OCI-LY3 (cell line): ENCODE measurements at regions not wholly inside any gene's neighbourhood (a gene's known extent, or its start where the extent isn't known, plus 50 kb on each side); places are given as distances from the start of the nearest gene placed in this dataset.

ENCODE experiments used
- H2AFZ ChIP-seq: fragments of 200-600, 300-600 bp; shearing (Covaris generic); 2 replicates; pipeline ENCODE4 v1.6.0; 2014; ENCODE audit warnings: antibody characterized with exemption, low read depth, low read length
- H3K27ac ChIP-seq: fragments of 200-600, 300-600 bp; sonication (generic); 2 replicates; pipeline ENCODE4 v1.5.1; 2014; ENCODE audit warnings: mild to moderate bottlenecking, low read length, moderate library complexity, mixed read lengths
- H3K27me3 ChIP-seq: fragments of 200-600, 300-600 bp; sonication (generic); 2 replicates; pipeline ENCODE4 v1.6.1; 2014; ENCODE audit warnings: low read depth, low read length, mixed read lengths
- H3K36me3 ChIP-seq: fragments of 200-600, 300-600 bp; sonication (generic); replicated peaks from 2 replicates; pipeline ENCODE3; 2014; ENCODE audit warnings: low read depth, low read length, mixed read lengths
- H3K4me1 ChIP-seq: fragments of 300-600, 200-600 bp; sonication (generic); 2 replicates; pipeline ENCODE4 v1.6.1; 2014; ENCODE audit warnings: low read length, mixed read lengths
- H3K4me2 ChIP-seq: fragments of 200-600, 300-600 bp; sonication (generic); 2 replicates; pipeline ENCODE4 v1.6.1; 2014; ENCODE audit warnings: low read length, mixed read lengths
- H3K4me3 ChIP-seq: fragments of 300-600, 200-600 bp; sonication (generic); 2 replicates; pipeline ENCODE4 v1.5.1; 2014; ENCODE audit warnings: antibody characterized with exemption, mild to moderate bottlenecking, low read length, moderate library complexity
- H3K79me2 ChIP-seq: fragments of 300-600, 200-600 bp; shearing (Covaris generic); 2 replicates; pipeline ENCODE4 v1.6.1; 2014; ENCODE audit warnings: mild to moderate bottlenecking, low read length, mixed read lengths
- H3K9ac ChIP-seq: fragments of 300-600, 200-600 bp; shearing (Covaris generic); 2 replicates; pipeline ENCODE4 v1.6.0; 2014; ENCODE audit warnings: mild to moderate bottlenecking, low read length, moderate library complexity
- H3K9me3 ChIP-seq: fragments of 200-600, 300-600 bp; shearing (Covaris generic); 2 replicates; pipeline ENCODE4 v1.6.1; 2014; ENCODE audit warnings: low read length, mixed read lengths; ENCODE audit not compliant: insufficient read depth
- H4K20me1 ChIP-seq: fragments of 200-600, 300-600 bp; sonication (generic); 2 replicates; pipeline ENCODE4 v1.6.1; 2016; ENCODE audit warnings: low read length, mixed read lengths; ENCODE audit not compliant: insufficient read depth
- EZH2phosphoT487 ChIP-seq: fragments of 200-600 bp; shearing (Covaris generic); IDR thresholded peaks from 2 replicates; pipeline ENCODE4 v1.6.1; 2018; ENCODE audit warnings: antibody characterized with exemption, mixed run types, low read depth
- TF ChIP-seq, protein P1 (sequence below): fragments of 200-600, 300-600 bp; sonication (generic); IDR thresholded peaks from 2 replicates; pipeline ENCODE4 v1.5.1; 2014; ENCODE audit warnings: antibody characterized with exemption, low read length, low read depth

DNA sequence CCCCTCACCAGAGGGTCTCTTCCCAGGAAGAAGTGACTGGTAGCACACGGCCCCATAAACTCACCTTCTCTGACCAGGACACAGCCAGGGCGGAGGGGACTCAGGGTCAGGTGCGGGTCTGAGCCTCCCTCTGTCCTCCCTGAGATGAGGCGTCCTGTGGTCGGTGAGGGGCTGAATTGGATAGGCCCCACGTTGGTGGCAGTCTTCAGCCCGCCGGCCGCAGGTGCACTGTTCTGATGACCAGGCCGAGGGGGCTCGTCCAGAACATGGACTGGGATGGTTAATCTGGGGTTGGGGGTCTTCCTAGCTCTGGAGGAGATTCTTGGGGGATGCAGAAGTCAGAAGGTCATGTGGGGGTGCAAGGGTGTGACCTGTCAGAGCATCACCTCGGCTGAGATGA lies 102.2 kb upstream of the PPP1R26 start:
- no peaks in the 10 kb centered on the region for H3K36me3 ChIP-seq
- TF ChIP-seq, protein P1, sequence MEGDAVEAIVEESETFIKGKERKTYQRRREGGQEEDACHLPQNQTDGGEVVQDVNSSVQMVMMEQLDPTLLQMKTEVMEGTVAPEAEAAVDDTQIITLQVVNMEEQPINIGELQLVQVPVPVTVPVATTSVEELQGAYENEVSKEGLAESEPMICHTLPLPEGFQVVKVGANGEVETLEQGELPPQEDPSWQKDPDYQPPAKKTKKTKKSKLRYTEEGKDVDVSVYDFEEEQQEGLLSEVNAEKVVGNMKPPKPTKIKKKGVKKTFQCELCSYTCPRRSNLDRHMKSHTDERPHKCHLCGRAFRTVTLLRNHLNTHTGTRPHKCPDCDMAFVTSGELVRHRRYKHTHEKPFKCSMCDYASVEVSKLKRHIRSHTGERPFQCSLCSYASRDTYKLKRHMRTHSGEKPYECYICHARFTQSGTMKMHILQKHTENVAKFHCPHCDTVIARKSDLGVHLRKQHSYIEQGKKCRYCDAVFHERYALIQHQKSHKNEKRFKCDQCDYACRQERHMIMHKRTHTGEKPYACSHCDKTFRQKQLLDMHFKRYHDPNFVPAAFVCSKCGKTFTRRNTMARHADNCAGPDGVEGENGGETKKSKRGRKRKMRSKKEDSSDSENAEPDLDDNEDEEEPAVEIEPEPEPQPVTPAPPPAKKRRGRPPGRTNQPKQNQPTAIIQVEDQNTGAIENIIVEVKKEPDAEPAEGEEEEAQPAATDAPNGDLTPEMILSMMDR: no peak
- no peak for TF ChIP-seq EZH2phosphoT487
- no peak overlapping the region for H3K4me2 ChIP-seq
- no peak overlapping the region for H3K4me3 ChIP-seq
- no peak overlapping the region for H3K27ac ChIP-seq
- H3K27me3 ChIP-seq: no peaks in the 10 kb centered on the region
- H4K20me1 ChIP-seq: no peaks in the 10 kb centered on the region
- no peaks in the 10 kb centered on the region for H3K4me1 ChIP-seq
- no peaks in the 10 kb centered on the region for H3K9me3 ChIP-seq
- no peaks in the 10 kb centered on the region for H3K79me2 ChIP-seq
- no peak overlapping the region for H3K9ac ChIP-seq
- no peak overlapping the region for H2AFZ ChIP-seq

DNA sequence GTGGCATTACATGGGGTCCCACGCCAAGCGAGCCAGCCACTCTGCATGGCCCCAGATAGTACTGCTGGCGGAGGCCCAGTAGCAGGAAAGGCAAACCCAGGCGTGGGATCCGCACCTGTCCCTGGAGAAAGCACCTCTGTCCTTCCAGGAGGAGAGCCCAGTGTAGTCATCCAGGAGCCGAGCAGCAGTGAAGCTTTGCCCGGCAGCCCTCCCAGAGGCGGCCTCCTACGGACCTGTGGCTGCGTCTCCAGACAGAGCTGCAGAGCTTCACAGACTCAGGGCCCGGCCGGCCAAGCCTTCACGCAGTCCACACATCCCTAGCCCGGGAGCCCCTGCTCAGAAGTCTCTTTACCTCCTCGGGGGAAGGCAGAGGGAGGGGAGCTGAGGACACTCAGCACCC lies 100.8 kb upstream of the PPP1R26 start:
- H3K9ac ChIP-seq: no peak overlapping the region
- TF ChIP-seq, protein P1: no peak
- TF ChIP-seq EZH2phosphoT487: no peak
- H3K9me3 ChIP-seq: no peaks in the 10 kb centered on the region
- no peaks in the 10 kb centered on the region for H3K79me2 ChIP-seq
- no peak overlapping the region for H3K4me2 ChIP-seq
- no peaks in the 10 kb centered on the region for H3K4me1 ChIP-seq
- no peak overlapping the region for H3K4me3 ChIP-seq
- H2AFZ ChIP-seq: no peak overlapping the region
- no peaks in the 10 kb centered on the region for H3K36me3 ChIP-seq
- no peaks in the 10 kb centered on the region for H3K27me3 ChIP-seq
- no peak overlapping the region for H3K27ac ChIP-seq
- no peaks in the 10 kb centered on the region for H4K20me1 ChIP-seq

DNA sequence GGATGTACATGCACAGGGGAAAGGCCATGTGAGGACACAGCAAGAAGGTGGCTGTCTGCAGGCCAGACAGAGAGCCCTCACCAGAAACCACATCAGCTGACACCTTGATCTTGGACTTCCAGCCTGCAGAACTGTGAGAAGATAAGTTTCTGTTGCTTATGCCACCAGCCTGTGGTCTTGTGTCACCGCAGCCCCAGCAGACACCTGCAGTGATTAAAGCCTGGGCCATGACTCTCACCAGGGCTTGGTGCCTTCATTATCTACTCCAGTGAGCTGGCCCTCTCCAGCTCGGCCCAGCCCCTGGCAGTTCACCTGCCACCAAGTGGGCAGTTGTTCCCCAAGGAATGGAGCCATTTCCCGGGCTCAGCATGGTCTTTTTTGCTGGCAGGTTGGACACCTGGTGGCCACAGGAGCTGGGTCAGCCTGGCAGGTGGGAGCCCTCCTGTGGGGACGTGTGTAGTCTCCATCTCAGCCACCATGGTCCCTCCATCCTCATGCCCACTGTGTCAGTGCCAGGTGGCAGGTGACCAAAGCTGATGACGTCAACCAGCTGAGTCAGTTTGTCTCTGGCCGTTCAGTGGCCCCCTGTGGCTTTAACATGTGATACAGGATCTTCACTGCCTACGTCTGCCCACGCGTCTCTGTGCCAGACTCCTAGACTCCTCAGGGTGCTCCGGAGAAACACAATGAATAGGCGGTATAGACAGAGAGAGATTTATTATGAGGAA lies 99.9 kb upstream of the PPP1R26 start:
- no peak overlapping the region for H3K4me3 ChIP-seq
- H4K20me1 ChIP-seq: no peaks in the 10 kb centered on the region
- no peak overlapping the region for H2AFZ ChIP-seq
- H3K79me2 ChIP-seq: no peaks in the 10 kb centered on the region
- H3K36me3 ChIP-seq: no peaks in the 10 kb centered on the region
- H3K9ac ChIP-seq: no peak overlapping the region
- no peaks in the 10 kb centered on the region for H3K9me3 ChIP-seq
- H3K4me2 ChIP-seq: no peak overlapping the region
- no peaks in the 10 kb centered on the region for H3K4me1 ChIP-seq
- no peak overlapping the region for H3K27ac ChIP-seq
- TF ChIP-seq, protein P1: no peak
- no peak for TF ChIP-seq EZH2phosphoT487
- no peaks in the 10 kb centered on the region for H3K27me3 ChIP-seq

DNA sequence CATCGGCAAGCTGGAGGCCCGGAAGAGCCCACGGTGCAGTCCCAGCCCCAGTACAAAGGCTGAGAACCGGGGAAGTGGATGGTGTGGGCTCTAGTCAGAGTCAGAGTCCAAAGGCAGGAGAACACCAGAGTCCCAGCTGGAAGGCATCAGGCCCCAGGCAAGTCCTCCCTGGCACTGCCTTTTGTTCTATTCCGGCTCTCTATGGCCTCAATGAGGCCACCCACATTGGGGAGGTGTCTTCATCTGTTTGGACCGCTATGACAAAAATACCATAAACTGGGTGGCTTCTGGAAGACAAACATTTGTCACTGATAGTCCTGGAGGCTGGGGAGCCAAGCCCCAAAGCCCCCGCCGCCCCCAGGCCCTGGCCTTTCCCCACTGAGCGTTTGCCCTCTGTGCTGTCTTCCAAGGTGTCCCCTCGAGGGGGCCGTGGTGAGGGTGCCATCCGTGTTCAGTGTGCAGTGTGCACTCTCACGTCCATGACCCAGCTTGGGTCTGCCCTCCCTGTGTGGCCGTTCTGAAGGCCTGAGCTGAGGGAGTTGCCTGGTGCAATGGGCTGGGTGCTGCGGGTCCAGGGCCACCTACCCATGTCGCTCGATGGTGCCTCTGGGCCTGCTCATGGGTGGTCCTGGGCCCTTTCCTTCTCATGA lies 99.1 kb upstream of the PPP1R26 start:
- Histone ChIP-seq H3K79me2 (no peaks in the 10 kb centered on the region), H4K20me1 (no peaks in the 10 kb centered on the region), H3K4me2 (no peak overlapping the region), H3K9ac (no peak overlapping the region), H3K4me3 (no peak overlapping the region), H3K9me3 (no peaks in the 10 kb centered on the region), H3K27ac (no peak overlapping the region), H2AFZ (no peak overlapping the region), H3K36me3 (no peaks in the 10 kb centered on the region), H3K27me3 (no peaks in the 10 kb centered on the region), H3K4me1 (no peaks in the 10 kb centered on the region)
- TF ChIP-seq, protein P1: no peak
- TF ChIP-seq EZH2phosphoT487: no peak
